ENCODE measurements at regions not wholly inside any gene's neighbourhood (a gene's known extent, or its start where the extent isn't known, plus 50 kb on each side); places are given as distances from the start of the nearest gene placed in this dataset.

GRCh38 chr4:57491388-57491787 is 381.2 kb upstream of the IGFBP7 start:
- no peak for DNase-seq (ENCODE audit: low read depth in 2 of 2)

GRCh38 chr4:57490520-57491255 is 380.5 kb upstream of the IGFBP7 start:
- DNase-seq (ENCODE audit: low read depth in 2 of 2): no peak

- no peak for DNase-seq (ENCODE audit: low read depth in 2 of 2)
Observed at GRCh38 chr4:57488366-57489162, 378.4 kb upstream of the IGFBP7 start.

- DNase-seq (ENCODE audit: low read depth in 2 of 2): no peak
Observed at GRCh38 chr4:57475424-57475823, 365.2 kb upstream of the IGFBP7 start.

GRCh38 chr4:57465321-57466056 is 355.3 kb upstream of the IGFBP7 start:
- no peak for DNase-seq (ENCODE audit: low read depth in 2 of 2)

GRCh38 chr4:57462843-57463242 is 352.7 kb upstream of the IGFBP7 start:
- DNase-seq (ENCODE audit: low read depth in 2 of 2): no peak

GRCh38 chr4:57460967-57461366 is 350.8 kb upstream of the IGFBP7 start:
- DNase-seq (ENCODE audit: low read depth in 2 of 2): no peak

GRCh38 chr4:57448901-57449300 is 338.7 kb upstream of the IGFBP7 start:
- no peak for DNase-seq (ENCODE audit: low read depth in 2 of 2)

GRCh38 chr4:57448452-57448851 is 338.3 kb upstream of the IGFBP7 start:
- DNase-seq (ENCODE audit: low read depth in 2 of 2): no peak

- DNase-seq (ENCODE audit: low read depth in 2 of 2): no peak
Observed at GRCh38 chr4:57446266-57446665, 336.1 kb upstream of the IGFBP7 start.

- no peak for DNase-seq (ENCODE audit: low read depth in 2 of 2)
Observed at GRCh38 chr4:57445686-57446085, 335.5 kb upstream of the IGFBP7 start.

- no peak for DNase-seq (ENCODE audit: low read depth in 2 of 2)
Observed at GRCh38 chr4:57444671-57445070, 334.5 kb upstream of the IGFBP7 start.

- no peak for DNase-seq (ENCODE audit: low read depth in 2 of 2)
Observed at GRCh38 chr4:57443787-57444186, 333.6 kb upstream of the IGFBP7 start.

- DNase-seq (ENCODE audit: low read depth in 2 of 2): no peak
Observed at GRCh38 chr4:57443308-57443707, 333.1 kb upstream of the IGFBP7 start.

GRCh38 chr4:57442831-57443291 is 332.7 kb upstream of the IGFBP7 start:
- DNase-seq (ENCODE audit: low read depth in 2 of 2): no peak

- no peak for DNase-seq (ENCODE audit: low read depth in 2 of 2)
Observed at GRCh38 chr4:57442241-57442640, 332.1 kb upstream of the IGFBP7 start.

- no peak for DNase-seq (ENCODE audit: low read depth in 2 of 2)
Observed at GRCh38 chr4:57437649-57438048, 327.5 kb upstream of the IGFBP7 start.

- no peak for DNase-seq (ENCODE audit: low read depth in 2 of 2)
Observed at GRCh38 chr4:57435300-57435699, 325.1 kb upstream of the IGFBP7 start.

GRCh38 chr4:57430726-57431125 is 320.5 kb upstream of the IGFBP7 start:
- DNase-seq (ENCODE audit: low read depth in 2 of 2): no peak

- no peak for DNase-seq (ENCODE audit: low read depth in 2 of 2)
Observed at GRCh38 chr4:57426779-57427395, 316.7 kb upstream of the IGFBP7 start.

- no peak for DNase-seq (ENCODE audit: low read depth in 2 of 2)
Observed at GRCh38 chr4:57425610-57426009, 315.4 kb upstream of the IGFBP7 start.

All from activated CD8-positive, alpha-beta memory T cell treated with anti-CD3 and anti-CD28 coated beads for 4 hours (primary cell).